Middle frontal gyrus (tissue), 1 donor: ENCODE measurements at regions not wholly inside any gene's neighbourhood (a gene's known extent, or its start where the extent isn't known, plus 50 kb on each side); places are given as distances from the start of the nearest gene placed in this dataset.

Experiments used
- DNase-seq: peaks from one replicate; pipeline ENCODE4 v3.0.0-alpha.2; 2015; ENCODE audit warnings: low spot score; ENCODE audit errors: extremely low spot score

DNA sequence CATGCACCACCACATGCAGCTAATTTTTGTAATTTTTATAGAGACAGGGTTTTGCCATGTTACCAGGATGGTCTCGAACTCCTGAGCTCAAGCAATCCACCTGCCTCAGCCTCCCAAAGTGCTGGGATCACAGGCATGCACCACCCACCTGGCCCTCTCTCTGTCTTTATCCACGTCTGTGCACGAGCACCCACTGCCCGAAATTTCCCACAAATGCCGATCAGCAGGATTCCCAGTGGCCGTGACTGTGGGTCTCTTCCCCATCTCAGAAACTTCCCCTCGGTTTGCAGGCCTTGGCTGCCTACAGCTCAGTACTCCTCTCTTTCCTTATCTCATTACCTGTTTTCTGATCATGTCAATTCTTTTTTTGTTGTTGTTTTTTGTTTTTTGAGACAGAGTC, 217.3 kb downstream of the TTC32 start:
- DNase-seq = no peak

DNA sequence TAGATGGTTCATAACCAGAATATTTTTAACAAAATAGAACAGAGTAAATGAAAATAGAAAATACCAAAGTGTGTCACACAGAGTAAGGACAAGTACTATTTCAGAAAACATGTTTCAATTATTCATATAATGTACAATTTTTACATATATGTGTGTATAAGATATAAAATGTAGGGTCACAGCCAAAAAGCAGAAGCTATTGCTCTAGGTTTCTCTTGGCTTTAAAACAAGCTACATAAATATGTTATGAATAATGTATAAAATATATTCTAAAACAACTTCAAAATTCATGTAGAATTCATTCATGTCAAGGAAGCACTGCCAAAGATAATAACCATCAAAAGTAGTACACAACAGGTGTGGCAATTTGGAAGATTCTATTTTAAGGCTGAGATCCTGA, 218.2 kb downstream of the TTC32 start:
- no peak for DNase-seq

DNA sequence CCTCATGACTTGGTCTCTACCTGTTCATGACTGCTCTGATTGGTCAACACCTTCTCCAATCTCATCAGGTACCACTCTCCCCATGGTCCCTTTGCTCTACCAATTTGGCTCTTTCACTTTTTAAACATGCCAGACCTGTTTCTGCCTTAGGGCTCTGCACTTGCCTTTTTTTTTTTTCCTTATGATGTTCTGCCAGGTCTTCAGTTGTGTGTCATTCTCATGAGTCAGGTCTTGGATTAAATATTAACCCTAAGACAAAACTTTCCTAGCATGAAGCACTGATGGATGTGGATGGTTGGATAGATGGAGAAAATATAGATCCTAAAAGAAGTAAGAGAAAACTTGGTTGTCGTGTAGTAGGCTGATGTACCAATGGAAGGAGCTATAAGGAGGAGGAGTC, 219.3 kb downstream of the TTC32 start:
- DNase-seq = no peak

DNA sequence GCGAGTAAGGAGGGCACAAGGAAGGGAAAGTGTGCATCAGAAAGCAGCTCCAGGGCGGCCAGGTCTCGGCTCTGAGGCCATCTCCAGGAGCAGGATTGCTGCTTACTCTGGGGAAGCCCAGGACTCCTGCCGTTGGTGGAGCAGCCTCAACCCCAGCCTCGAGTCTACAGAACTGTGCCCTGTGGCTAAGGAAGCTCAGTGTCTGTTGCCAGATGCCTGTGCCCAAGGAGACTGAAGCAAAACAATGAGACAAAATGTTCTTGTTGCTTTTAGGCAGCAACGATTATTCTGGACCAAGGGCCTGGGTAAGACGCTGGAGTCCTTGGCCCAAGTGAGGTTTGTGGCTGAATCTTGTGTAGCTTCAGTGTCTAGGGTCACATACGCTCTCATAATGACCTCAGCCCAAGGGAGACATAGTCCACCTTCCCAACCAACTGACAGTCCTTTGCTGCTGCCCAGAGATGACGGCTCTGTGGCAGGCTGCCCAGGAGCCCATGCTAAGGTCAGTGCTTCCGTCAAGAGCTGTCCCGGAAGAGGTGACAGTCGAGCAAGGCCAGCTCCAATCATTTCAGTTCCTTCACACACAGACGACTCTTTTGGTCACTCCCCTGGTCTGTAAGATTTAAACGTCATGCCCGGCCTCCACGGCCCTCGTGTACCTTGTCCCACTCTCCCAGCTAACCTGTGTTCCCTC, 223.8 kb downstream of the TTC32 start:
- DNase-seq = no peak

DNA sequence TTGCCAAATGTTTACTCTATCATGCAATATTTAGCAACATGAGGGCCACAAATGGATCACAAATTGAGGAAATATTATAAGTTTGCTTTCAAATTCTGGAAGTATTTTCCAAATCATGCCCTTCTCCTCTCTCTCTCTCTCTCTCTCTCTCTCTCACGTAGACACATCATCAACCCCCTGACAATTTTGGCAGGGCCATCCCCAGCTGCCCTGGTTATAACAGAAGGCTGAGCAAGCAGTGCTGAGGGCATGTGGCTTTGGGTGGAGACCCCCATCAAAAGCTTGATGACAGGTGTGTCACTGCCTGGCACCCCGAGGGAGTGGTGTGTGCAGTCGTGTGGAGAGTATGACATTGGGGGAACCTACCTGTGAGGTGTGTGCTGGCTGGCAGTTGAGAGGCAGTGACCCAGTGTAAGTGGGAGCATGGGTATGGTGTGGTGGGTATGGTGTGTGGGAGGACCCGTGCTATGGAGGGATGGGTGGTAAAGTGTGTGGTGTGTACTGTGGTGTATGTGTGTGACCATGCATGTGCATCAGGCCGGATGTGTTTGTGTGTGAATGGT, 224.5 kb downstream of the TTC32 start:
- no peak for DNase-seq

DNA sequence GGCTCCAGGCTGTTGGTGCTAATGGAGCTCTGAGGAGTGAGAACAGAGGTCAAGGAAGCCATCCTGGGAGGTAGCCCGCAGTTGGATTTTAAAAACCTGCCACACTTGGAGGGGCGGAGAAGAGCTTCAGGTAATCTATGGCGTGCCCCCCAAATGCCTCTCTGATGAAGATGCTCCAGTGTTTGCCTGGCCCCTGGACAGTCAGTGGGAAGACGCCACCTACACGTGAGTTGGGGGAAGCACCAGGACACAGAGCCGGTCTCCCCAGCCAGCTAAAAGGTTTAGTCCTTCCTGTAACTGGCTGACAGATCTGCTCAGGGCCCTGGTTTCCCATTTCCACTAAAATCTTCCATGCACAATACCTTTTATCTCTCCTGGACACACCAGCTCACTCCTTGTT, 225.0 kb downstream of the TTC32 start:
- DNase-seq = no peak

DNA sequence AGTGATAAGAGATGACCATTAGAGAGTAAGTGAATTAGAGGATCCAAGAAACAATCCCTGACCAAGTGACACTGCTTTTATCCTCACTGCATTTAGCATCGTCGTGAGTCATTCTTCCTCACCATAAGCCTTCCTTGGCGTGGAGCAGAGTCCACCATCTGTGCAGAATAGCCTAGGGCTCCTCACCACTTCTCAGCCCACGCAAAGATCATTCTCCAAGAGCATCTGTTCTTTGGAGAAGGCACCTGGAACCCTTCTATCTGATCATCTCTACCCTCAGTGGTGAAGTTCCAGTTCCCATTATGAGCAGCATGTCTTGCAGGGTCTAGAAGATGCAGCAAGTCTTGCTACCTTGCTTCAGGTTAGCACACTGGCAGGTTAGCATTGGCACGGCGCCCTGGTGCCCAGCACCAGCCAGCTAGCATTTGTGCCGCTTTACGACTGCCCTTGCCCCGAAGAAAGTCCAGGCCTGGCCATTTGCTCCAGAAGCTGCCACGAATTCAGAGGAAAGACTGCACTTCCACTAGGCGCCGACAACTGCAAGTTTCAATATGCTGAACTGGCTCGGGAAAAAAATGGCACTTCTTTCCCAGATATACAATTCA, 225.8 kb downstream of the TTC32 start:
- DNase-seq = peak; percentile 49

DNA sequence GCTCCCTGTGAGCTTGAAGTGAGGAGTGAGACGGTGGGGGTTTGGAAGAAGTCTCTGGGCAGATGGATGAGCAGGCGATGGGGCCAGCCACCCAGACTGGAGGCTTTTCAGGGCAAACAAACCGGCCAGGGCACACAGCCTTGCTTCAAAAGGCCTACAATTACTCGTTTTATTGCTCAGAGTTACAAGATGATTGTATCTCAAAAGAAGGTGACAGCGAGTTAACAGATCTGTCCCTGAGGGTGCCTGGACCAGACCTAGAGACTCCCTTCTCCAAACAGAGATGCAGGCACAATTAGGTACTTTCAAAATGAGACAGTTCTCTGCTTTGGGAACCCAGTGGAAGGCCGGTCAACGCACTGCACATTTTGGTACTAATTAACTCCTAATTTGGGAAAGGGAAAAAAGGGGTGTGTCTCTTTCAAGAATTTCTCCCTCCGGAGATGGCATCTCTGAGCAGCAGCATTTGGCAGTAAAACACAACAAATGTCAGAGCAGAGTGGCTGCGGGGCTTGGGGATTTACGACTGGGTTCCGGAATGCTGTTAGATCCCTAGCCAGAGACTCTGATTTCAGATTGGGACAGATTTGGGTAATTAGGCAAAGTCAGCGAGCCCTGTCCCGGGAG, 226.7 kb downstream of the TTC32 start:
- no peak for DNase-seq

DNA sequence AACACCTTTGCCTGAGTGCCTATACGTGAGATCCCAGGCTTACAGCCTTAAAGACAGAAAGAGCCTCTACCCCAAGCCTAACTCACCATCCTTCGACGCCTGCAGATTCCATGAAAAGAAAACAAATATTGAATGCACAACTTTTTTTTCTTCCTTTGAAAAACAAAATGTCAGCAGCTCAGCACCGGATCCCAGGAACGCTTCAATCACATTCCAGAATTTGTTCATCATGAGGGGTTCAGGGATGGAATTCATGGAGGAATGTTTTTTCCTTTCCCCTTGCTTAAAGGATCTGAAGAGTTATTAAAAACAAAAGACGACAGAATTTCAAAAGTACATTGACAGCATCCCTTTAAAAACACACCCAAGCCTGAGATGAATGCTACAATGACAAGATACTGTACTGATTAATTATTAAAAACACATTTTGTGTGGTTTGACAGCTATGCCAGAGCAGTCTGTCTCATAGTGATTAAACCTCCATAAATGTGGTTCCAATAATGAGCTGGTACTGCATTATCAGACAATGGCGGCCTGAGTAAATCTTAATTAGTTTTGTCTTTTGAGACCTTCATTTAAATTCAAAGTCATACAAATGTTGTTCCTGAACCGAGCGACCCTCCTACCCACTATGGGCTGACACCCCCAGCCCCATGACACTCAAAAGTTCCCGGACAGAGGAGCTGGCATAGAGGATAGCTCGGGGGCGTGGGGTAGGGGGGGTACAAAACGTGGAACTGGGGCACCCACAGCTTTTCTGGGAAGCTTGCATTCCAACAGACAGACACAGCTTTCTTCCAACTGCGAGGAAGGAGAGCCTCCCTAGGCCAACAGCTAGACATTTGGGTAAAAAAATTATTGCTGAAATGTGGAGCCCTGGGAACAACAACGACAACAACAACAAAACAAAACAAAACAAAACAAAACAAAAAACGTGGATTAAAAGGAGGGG, 227.5 kb downstream of the TTC32 start:
- DNase-seq = no peak

DNA sequence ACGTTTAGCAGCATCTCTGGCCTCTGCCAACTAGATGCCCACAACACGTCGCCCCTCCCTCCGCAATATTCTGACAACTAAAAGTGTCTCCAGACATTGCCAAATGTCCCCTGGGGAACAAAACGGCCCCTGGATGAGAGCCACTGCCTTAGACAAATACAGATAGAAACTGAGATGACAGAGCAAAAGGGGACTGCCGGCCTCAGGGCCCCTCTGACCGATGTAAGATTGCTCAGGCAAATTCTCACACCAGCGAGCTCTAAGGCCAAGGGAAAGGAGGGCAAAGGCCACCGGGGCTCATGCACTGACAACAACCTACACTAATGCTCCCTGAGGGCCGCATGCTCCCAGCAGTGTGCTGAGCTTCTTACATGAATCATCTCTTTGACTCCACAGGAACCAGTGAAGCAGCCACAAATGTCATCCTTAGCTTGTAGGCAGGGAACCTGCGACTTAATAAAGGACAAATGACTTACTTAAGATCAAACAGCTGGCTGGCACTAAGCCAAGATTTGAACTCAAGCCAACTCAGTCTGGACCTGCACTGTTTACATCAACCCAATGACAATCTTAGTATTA, 228.5 kb downstream of the TTC32 start:
- DNase-seq = no peak

DNA sequence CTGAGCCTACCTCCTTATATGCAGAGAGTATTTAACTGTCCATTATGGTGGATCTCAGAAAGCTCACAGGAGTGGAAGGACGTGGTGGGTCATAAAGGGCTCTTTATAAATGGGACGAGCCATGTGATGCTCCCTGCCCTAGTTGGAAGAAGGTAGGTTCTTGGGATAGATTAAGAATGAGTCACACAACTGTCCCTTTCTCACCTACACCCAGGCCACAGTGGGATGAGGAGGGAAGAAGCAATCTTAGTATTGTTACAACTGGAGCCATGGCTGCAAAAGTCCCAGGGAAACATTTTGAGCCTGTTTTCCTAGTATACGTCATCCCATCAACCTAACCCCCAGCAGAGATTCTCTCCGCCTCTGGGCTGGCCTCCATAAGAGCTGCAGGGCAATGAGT, 229.9 kb downstream of the TTC32 start:
- no peak for DNase-seq

DNA sequence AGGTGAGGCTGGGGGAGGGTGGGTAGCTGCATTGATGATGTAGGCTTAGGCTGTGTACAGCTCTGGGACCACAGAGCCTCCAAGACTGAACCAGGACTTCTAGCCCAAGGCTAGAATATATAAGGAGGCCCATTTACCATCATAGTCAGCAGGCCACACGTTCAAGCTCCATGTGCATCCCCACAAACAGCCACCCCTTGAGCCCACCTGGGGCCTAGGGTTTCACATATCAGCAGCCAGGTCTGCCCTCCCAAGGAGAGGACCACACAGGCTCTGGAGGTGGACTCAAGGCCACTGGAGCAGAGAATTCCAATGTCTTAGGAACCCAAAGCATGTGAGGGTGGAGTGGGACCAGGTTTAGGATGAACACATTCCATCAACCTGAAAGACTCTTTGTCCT, 230.5 kb downstream of the TTC32 start:
- DNase-seq = no peak

DNA sequence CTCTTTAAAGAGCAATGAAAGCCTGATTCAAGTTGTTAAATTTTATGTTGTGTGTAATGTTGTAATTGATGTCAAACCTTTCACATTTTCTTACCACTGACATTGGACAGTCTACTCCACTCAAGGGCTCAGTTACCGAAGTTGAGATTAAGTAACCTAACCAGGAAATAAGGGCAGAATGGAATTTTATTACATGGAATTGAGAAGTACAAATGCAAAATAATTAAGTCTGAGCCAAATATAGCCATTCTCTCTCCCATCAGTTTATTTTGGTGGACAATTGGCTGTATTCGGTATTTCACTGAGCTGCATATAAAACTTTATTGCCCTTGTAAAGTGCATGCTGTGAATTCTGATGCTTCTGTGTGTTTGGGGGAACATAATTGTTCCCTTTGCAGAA, 231.5 kb downstream of the TTC32 start:
- DNase-seq = no peak

DNA sequence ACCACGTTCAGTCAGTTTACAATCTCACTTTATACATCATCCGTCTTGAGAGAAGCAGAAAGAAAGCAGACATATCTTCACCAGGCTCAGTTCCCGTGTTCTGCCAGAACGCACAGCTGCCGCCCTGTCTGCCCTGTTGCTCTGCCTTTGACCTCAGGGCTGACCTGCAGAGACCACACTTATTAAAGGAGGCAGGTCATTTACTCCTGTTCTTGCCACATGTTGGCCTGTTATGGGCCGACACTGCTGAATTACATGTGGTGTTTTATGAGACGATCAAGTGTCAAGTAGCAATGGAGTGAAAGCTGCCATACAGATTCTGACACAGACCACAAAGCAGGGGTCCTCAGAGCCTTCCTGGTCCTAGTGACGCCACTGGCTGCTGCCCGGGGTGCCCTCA, 232.2 kb downstream of the TTC32 start:
- DNase-seq = no peak

DNA sequence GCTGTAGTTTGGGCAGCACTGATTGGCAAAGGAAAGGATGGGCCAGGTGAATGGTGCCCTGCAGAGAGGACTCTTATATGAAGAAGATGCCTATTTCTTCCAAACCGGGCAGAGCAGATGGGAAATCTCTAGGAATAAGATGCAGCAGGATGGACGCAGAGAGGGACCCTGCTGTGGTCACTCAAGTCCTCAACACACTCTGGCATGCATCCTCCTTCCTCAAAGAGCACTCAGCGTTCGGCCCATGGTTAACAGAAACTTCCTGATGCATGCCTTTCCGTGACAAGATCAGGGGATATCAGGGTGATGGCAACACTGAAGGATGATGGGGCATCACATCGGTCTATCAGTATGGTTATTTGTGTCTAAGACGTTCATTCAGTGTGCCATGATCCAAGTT, 232.7 kb downstream of the TTC32 start:
- DNase-seq = no peak

DNA sequence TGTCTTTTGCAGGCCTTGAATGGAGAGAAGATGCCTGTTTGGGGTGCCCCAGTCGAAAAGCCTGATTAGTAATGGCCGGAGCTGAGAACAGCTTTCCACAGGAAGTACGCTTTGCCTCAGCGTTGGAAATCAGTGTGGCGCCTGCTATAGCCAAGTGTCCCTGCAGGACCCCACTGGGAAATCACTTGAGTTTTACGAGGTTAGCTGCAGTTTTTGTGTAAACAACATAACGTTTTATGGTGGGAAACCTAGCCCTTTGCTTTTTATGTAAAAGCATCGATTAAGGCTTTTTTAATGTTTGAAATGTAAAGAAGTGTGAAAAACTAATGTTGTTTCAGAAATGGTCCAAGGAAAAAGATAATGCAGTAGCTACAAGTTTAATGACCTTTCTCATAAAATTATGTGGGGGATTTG, 234.2 kb downstream of the TTC32 start:
- no peak for DNase-seq

DNA sequence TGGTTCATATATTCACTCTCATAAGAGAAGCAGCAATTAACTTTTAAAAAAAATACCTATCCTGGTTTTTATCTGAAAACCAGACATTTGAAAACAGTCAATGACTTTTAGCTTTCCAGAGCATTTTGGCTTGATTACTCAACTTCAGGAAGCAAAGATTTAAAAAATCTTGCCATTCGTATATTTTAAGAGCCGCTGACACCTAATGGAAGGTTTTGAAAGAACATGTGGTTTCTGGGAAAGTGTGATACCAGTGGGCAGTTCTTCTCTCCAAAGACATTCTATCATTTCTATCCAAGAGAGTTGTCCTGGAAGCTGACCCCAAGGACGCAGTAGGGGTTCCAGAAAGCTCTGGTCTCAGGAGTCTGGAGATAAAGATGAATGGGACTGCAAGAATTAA, 234.7 kb downstream of the TTC32 start:
- no peak for DNase-seq

DNA sequence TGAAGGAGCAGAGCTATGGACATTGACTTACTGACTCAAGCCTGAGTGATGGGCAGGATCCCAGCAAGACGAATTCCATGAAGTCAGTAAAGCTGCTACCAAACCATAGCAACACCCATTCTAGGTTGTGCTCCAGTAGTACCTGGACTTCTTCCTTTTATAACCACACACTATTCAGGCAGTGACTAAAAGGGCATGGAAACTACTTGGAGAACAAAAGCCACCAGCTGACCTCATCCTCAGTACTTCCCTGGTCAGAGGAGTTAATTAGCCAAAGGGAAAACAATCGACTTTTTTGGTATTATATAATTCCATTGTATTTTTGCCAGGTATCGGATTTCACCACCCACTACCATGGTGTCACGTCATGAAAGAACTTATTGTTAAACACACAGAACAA, 237.1 kb downstream of the TTC32 start:
- DNase-seq = no peak

DNA sequence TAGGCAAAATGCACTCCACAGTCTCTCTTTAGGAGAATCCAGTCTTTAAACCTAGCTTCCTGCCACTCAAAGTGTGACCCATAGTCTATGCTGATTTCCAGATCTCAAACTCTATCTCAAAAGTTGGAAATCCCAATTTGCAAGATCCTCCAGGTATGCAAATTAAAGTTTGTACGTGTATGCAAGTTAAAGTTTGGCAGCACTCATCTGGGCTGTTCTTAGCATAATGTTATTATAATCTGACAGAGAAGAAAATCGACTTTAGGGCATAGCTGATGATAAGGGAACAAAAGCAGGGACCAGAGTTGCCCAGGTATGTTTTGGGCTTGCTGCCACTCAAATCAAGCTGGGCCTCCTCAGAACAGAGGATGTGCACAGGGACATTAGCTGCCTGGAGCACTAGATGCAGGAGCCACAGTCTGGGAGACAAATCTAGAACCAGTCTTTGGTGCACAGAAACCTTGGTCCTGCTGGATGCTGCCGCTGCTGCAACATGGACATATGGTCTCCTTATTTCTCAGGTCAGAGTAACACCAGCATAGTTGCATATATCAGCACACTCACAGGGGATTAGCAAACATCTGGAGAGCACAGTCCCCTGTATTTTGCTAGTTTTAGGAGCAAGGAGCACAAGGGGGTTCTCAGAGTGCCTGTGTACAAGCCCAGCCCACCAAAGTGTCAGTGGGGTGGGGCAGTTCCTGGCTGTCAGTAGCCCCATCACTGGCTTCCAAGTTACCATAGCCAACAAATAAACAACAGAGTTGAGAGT, 242.6 kb downstream of the TTC32 start:
- no peak for DNase-seq

DNA sequence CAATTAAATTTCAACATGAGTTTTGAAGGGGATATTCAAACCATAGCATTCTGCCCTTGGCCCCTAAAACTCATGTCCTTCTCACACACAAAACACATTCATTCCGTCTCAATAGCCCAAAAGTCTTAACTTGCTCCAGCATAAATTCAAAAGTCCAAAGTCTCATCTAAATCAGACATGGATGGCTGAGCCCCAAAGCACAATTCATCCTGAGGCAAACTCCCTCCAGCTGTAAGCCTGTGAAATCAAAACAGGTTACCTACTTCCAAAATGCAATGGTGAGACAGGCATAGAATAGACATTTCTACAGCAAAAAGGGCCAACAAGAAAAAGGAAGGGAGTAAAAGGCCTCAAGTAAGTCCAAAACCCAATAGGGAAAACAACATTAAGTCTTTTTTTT, 245.8 kb downstream of the TTC32 start:
- no peak for DNase-seq
